NOMO-1 treated with dmso at 0.1 percent for 144 hours (cell line): ENCODE measurements at regions not wholly inside any gene's neighbourhood (a gene's known extent, or its start where the extent isn't known, plus 50 kb on each side); places are given as distances from the start of the nearest gene placed in this dataset.
"Not testable (repeated sequence)": the region's sequence is repeated elsewhere in the genome, so short reads cannot be mapped to it uniquely, and the experiment has no call there.

Experiments used
- DNase-seq: peaks from one replicate; lab custom pipeline; 2025; ENCODE audit not compliant: unreplicated experiment; lab: John Stamatoyannopoulos, UW

DNA sequence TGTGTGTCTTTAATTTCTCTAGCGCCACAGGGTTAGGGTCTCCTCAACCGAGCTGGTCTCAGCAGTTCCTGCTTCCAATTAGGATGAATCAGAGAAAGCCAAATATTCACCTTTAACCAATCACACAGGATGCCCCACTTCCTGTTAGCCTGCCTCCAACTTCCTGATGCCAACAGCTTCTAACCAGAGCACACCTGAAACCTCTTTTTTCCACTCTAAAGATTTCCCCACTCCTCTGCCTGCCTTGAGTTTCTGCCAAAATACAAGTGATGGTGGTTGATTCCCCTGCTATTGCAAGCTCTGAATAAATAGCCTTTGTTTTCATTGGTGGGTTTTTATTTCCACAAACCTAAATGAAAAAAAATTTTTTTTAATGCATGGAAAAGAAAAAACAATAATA is 144.7 kb upstream of the UST start:
- DNase-seq = no peak

DNA sequence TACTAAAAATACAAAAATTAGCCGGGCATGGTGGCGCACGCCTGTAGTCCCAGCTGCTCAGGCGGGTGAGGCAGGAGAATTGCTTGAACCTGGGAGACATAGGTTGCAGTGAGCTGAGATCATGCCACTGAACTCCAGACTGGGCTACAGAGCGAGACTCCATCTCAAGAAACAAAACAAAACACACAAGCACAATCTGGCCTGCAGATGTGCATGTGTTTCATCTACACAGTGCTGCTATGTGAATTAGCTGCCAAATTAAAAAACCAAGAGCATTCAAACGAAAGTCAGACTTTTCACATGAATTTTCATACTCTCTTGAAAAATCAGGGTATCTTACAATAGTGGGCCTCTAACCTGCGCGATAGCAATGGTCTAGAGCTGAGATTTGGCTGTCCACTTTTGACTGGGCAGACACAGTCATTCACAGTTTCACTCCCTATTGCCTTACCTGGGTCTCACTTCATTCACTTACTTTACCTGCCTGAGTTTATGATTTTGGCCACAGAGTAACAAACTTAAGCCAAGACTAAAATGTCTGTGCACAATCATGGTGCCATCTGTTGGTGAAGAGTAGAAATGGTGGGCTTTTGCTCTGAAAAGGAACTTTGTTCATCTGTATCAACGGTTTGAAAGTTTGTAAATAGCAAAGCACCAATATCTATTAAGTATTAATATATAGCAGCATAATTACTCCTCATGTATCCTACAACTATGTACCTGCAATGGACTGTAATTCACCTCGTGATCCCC is 138.5 kb upstream of the UST start:
- DNase-seq = no peak

DNA sequence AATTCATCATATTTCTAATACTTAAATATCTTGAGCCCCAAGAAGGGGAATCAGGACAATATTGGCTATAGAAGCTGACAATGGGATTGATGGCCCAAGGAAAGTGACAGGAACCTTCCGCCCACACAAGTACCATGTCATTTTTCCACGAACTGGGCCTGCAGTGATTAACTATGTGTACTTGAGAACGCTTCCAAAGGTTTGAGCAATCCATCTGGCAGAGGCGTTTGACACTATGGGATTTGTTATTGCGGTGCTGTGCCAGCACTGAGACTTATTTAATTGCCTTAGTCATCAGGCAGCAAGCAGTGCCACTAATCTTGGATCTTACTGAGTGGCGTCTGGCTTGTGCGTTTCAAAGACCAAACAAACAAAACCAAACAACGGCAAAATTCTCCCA is 135.6 kb upstream of the UST start:
- no peak for DNase-seq

DNA sequence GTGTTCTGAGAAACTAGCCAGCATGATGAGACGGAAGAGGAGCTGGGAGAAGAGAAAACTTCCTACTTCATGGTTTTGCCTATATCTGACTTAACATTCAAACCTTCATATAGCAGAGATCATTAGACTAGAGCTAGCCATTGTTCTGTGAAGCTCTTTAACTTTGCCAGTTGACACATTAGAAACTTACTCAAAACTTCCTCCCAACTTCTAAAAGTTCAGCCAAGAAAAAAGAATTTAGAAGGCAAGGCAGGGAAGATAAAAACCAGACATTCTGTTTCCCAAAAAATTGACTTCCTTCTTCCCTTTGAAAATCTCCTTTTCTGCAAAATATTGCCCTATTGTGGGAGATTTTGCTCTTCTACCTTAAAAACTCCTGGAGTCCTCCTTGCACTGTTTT is 134.8 kb upstream of the UST start:
- DNase-seq = no peak

DNA sequence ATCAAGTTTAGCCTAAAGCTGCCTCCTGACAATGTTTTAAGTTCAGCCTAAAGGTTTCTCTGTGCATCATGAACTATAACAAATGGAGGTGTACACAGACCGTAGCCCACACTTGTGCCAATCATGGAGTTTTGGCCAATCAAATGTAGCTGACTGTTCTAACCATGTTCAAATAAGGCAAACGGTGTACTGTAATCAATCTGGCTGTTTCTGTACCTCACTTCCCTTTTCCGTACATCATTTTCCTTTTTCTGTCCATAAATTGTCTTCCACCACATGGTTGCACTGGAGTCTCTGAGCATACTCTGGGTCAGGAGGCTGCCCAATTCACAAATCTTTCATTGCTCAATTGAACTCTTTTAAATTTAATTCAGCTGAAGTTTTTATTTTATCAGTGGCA is 132.2 kb upstream of the UST start:
- DNase-seq = no peak

DNA sequence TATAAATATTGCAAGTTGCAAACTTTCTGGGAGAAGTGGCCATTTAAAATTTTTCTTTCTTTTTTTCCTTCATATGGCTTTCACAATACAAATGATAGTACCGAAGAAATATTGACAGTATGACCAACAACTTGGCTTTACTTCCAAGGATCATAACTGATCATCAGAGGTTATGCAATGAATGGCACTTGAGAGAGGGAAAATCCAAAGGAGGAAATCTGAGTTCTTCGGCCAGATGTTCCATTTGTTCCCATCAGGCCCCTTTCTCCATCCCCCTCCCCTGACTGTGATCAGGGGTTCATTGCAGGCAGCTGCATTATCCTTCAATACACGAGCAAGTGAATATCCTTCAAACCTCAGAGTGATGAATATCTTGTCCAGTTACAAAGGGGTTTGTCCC is 130.0 kb upstream of the UST start:
- DNase-seq = no peak

DNA sequence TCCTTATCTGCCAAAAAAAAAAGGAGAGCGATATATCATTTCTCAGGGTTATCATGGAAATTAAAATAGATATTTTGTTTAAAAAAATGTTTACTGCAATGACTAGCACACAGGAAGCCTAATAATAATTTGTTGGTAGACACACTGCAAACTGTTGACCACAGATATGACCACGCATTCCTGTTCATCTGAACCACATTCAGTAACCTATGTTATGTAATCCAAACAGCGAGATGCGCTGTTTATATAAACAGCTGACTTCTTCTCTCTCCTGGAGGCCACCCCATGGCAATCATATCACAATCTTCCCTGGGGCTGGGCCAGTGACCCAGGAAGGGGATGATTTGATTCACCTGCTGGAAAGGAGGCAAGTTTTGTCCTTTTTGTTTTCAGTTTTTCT is 129.3 kb upstream of the UST start:
- DNase-seq = no peak

DNA sequence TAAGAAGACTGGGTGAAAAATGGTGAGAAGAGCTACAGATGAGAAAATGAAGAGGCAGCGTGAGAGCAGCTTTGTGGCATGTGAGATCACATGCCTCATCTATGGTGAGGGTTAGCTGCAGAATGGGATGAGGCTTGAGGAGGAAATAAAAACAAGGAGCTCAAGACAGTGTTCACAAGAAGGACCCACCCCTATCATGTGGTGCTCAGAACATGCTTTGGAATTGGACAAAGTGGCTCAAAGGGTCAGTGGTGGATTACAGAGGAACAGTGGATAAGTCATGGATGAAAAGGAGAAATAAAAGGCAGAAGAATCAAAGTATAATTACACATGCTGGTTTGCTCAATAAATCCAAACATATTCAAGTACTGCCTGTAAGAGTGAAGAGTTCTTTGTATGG is 126.9 kb upstream of the UST start:
- DNase-seq = no peak

DNA sequence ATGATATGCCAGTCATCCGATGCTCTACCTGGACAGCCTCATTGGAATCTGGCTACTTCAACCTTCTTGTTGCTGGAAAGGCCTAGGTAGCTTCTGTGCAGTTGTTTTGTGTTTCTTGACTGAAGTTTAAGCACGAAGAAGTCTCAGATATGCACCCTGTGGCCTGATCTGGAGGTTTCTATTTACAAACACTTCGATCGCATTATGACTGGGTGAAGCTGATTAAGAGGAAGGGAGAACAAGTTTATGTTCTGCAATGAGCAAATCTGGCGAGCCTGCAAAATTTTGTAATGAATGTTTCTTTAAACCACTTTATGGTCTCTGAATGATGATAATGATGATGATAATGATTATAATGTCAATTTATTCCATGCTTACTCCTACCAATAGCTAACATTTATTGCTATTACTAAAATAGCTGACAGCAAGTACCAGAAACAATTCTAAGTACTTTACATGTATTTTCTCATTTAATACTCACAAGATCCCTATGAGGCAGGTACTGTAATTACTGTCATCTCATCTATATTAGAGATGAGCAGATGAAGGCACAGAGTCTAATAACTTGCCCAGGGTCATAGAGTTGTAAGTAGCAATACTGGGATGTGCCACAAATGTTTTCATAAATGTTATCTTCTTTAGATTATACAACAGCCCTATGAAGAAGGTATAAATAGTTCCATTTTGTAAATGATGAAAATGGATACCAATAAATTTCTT is 126.1 kb upstream of the UST start:
- DNase-seq = no peak

DNA sequence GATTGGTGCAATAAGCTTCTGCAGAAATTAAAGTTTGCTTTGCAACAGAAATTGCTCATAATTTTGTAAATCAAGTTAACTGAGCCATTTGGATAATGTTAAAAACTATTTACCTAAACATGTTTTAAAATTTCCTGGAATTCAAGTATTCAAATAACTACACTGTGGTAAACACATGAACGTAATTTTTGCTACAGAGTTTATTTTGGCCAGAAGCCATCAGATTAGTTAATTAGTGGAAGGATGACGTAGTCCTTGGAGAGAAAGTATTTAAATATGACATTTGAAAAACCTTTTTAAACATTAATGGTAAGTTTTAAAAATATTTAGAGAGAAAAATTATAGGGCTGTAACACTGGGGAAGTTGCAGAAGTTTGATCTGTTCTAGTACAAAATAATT is 121.2 kb upstream of the UST start:
- no peak for DNase-seq

DNA sequence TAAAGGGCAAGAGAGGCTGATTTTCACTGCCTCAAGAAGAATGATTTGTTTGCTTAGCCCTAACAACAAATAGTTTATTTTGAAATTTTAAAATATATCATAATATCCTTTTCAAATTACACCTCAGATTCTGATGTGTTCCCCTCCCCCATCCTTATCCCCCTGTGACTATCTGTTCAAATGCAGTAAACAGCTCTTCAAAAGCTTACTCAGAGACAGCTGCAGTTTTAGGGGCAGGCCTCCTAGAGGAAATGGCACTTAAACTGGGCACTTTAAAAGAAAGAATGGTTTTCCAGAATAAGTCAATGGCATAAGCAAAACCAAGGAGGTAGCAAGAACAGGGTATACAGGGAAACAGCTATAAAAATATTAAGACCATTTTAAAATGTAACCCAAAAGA is 118.6 kb upstream of the UST start:
- no peak for DNase-seq

DNA sequence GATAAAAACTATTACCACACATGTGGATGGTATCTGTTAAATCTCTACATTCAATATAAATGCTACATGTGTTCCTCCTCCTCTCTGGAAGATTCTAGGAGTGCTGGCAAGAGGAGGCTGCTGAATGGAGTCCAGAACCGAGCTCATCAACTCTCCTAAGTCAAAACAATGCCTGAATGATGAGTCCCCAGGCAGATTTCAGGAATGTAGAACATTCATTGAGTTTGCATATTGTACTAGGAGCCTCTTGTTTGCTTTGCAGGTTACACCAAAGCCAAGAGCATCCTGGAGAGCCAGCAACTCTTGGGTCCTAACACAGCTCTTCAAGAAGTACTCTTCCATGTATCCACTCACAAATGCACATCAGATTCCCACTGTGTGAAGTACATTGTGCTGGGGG is 117.6 kb upstream of the UST start:
- no peak for DNase-seq

DNA sequence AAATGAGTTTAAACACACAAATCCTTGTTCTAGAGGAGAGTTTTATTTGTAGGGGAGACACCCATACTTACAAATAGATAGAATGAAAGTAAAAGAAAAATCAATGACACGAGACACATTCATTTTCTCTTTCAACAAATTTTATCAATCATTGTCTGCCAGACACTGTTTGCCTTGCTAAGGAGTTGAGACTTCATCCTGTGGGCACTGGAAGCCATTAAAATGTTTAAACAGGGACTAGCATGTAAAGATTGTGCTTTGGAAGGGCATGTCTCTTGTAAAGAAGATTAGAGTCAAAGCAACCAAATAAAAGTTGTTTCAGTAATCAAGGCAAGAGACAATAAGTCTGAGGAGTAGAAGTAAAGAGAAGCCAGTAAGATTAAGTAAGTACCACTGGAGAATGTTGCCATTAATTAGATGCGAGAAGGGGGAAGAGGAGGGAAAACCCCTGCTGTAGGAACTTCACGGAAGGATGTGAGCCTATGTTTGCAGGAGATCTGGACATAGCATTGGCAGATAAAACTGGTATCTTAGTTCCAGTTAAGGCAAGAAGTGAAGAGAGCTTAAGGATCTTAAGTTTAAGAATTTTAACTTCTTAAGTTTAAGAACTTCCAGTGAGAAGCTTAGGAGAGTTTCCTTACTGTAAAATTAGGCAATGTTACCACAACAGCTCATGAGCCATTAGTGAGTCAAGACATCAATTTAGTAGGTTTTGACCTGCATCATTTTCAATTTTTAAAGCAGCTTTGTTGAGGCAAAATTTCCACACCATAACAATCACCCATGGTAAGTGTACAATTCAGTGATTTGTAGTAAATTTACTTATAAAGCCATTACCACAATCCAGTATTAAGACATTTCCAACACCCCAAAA is 117.0 kb upstream of the UST start:
- DNase-seq = no peak

DNA sequence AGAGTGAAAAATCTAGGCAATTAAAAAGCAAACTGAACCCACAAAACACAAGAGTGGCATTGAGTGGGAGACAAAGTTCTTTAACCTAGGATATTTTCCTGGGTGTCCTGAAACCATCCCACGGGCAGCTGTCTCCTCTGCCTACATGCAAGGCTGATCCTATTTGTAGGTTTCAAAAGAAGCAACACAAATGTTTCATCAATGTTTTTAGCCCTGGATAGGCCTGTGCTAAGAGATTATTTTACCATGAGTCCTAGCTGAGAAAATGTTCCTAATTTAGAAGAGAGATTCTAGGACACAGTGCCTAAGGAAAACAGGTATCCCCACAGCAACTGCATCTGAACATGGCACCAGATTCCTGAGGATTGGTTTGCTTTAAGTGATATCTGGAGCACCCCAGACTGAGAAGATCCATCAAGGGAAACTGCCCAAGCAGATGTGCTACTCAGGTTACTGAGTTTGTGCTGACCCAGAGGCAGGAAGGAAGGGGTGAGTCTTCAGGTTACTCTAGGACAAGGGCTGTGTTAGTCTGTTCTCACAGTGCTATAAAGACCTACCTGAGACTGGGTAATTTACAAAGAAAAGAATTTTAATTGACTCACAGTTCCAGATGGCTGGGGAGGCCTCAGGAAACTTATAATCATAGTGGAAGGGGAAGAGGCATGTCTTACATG is 111.6 kb upstream of the UST start:
- no peak for DNase-seq

DNA sequence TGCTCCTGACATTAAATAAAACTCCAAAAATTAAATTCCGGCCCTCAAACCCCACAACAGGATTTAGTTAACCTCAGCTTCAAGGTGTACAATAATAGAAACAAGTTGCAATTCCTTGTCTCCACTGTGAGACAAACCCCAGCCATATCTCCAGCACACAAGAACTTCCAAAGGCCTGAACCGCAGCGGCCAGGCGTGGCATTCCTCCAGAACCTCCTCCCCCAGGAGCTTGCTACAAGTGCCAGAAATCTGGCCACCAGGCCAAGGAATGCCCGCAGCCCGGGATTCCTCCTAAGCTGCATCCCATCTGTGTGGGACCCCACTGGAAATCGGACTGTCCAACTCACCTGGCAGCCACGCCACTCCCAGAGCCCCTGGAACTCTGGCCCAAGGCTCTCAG is 105.0 kb upstream of the UST start:
- DNase-seq = not testable (repeated sequence)

DNA sequence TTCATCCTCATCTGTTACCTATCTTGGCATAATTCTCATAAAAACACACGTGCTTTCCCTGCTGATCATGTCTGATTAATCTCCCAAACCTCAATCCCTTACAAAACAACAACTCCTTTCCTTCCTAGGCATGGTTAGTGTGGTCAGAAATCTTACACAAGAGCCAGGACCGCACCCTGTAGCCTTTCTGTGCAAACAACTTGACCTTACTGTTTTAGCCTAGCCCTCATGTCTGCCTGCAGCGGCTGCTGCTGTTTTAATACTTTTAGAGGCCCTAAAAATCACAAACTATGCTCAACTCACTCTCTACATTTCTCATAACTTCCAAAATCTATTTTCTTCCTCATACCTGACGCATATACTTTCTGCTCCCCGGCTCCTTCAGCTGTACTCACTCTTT is 103.6 kb upstream of the UST start:
- DNase-seq = not testable (repeated sequence)

DNA sequence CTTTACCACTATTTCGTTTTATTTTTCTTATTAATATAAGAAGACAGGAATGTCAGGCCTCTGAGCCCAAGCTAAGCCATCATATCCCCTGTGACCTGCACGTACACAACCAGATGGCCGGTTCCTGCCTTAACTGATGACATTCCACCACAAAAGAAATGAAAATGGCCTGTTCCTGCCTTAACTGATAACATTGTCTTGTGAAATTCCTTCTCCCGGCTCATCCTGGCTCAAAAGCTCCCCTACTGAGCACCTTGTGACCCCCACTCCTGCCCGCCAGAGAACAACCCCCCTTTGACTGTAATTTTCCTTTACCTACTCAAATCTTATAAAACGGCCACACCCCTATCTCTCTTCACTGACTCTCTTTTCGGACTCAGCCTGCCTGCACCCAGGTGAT is 101.8 kb upstream of the UST start:
- not testable (repeated sequence) for DNase-seq

DNA sequence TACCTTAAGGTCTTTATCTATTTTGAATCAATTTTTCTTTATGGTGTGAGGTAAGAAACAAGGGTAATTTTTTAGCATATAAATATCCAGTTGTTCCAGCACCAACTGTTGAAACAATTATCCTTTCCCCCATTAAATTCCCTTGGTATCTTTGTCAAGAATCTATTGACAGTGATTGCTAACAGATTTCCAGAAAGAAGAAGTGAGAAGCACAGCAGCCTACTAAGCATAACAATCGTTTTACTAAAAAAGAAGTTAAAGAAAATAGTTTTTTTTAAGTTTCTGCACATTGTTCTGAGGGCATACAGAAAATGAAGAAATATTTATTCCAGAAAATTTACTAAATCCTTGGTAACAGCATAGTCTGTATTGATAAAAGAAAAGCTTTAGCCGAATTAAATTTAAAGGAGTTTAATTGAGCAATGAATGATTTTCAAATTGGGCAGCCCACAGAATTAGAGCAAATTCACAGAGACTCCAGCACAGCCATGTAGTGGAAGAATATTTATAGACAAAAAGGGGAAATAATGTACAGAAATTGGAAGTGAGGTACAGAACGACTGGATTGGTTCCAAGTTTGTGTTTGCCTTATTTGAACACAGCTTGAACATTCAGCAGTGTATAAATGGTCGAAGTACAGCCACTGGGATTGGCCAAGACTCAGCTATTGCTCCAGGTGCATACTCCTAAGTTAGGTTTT is 97.9 kb upstream of the UST start:
- DNase-seq = peak; percentile 47

DNA sequence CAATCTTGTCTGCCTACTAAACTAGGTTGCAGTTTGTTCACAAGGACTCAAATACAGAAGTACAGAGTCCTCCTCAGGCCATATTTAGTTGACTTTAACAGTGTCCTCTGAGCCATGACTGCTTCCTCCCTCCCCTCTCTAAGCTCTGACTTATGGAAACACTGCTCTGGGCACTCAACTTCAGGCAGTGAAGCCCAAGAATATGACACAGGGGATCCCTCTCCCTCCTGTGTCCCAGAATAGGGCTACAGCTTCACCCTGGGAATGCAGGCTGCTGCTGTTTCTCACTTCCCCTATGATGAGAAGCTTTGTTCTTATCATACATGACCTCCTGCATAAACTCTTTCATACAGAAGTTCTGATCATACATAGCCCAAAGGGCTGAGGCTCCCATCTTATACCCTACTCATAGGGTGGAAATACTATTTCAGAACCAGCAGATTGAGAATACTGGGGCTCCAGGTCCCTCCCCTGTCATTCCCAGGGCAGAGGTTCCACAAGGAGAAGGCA is 97.3 kb upstream of the UST start:
- no peak for DNase-seq

DNA sequence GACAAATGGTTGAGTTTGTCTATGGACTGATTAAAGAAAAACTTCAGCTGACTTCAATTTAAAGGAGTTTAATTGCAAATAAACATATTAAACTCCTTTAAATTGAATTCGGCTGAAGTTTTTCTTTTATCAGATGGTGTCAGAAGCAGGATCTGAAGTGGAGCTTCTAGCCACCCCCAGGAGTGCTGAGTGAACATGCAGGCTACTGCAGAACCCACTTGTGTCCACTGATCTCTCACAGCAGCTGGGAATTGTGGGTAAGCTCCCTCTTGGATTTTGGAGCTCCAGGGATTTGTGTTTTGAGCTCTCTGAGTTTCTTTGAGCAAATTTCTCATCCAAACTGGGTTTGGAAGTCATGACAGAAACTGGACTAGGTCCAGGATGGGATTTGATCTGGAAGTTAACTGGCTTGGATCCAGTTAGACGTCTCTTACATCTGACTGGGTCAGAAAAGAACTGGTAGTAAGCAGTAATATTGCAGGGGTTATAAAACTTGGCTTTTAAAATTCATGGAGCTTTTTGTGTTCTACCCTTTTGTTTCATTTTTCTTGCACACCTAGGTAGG is 95.8 kb upstream of the UST start:
- DNase-seq = no peak
